NK-92 (cell line): ENCODE measurements at regions not wholly inside any gene's neighbourhood (a gene's known extent, or its start where the extent isn't known, plus 50 kb on each side); places are given as distances from the start of the nearest gene placed in this dataset.
A peak's percentile ranks its signal among the peaks of the same experiment; 100 is the strongest.
"Not testable (repeated sequence)": the region's sequence is repeated elsewhere in the genome, so short reads cannot be mapped to it uniquely, and the experiment has no call there.

ENCODE experiments used
- DNase-seq: peaks from one replicate; lab custom pipeline; 2025; ENCODE audit not compliant: unreplicated experiment; lab: John Stamatoyannopoulos, UW

DNA sequence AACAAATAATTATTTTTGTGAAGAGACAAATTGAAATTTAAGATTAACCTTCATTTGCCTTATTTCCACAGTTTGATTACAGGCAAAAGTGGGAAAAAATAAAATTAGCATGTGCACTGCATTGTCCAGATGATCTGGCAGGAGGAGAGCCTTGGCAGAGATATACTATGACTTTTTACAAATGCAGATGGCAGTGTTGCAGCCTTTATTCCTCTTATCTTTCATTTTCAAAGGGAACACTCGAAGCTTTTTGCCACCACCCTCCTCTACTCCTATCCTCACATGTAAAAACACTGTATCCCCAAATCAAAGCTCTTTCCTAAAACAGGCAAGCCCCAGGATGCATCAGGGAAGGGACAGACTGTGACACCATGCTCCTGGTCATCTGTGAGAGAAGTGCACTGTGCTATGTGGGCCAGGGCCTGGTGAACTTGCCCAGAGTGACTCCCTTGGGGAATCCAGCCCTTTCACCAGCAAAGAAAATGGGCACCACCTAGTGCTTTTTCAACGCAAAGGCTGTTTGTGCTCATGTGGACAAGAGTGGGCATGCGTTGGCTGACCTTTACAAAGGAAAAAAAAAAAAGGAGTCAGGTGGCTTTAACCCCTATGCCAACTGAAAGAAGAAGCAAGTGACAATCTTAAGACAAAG, 74.7 kb upstream of the ETAA1 start:
- DNase-seq = no peak

DNA sequence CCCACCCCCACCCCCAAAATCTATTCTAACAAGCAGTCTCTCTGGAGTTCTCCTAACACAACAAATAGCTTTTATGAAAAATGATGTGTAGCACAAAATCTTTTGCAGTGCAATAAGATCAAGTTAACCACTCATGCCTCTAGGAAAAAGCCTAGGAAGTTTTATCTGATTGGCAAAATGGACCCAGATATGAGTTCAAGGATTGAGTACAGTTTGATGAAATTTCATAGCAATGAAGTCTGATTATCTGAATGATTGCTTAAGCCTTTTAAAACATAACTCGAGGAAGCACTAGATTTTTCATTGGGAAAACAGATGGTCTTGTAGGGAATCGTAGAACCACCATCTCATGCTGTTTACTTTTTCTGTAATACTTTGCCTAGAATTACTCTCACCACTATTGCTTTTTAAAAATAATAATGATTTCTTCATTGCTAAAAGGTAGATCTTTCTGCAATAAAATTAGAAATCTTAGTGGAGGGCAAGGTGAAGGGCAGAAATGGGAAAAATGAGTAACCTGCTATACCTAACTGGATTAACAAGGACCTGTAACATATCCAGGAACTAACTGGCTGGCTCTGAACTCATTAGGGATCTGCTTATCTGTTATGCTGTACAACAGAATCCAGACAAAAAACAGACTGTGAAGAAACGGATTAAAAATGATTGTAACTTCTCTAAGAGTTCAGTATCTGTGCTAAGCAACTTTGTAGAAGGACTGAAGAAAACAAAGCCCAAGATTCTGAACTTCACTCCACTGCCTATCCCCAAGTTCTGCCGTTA, 73.7 kb upstream of the ETAA1 start:
- DNase-seq = no peak

DNA sequence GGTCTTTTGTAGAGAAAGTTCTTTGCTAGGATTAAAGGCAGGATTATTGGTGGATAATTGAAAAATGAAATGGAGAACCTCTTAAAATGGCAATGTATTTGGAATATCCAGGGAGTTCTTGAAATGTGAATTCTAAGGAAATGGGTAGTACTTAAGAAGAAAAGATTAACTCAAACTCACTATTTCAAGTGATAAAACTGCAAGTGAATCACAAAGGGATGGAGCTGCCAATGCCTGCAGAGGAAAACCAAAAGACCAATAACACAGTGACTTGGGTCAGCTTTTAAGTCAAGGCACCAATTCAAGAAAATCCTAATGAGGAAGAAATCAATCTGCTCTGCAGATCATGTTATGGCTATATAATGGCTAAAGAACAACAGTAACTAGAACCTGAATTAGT, 67.6 kb upstream of the ETAA1 start:
- DNase-seq = no peak

DNA sequence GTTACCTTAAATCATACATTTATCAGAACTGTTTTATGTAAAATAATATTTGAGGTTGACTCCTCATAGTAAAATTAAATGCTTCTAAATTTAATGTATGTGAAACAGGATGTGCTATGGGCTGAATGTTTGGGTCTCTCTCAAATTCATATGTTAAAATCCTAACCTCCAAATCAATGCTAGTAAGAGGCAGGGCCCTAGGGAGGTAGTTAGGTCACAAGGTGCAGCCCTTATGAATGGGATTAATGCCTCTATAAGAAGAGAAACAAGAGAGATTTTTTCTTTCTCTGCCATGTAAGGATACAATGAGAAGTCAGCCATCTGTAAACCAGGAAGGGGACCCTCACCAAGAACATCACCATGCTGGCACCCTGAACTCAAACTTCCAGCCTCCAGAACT, 67.2 kb upstream of the ETAA1 start:
- DNase-seq = no peak

DNA sequence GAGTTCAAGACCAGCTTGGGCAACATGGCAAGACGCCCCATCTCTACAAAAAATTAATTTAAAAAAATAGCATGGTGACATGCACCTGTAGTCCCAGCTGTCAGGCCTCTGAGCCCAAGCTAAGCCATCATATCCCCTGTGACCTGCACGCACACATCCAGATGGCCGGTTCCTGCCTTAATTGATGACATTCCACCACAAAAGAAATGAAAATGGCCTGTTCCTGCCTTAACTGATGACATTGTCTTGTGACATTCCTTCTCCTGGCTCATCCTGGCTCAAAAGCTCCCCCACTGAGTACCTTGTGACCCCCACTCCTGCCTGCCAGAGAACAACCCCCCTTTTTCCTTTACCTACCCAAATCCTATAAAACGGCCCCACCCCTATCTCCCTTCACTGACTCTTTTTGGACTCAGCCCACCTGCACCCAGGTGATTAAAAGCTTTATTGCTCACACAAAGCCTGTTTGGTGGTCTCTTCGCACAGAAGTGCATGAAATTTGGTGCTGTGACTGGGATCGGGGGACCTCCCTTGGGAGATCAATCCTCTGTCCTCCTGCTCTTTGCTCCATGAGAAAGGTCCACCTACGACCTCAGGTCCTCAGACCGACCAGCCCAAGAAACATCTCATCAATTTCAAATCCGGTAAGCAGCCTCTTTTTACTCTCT, 65.6 kb upstream of the ETAA1 start:
- not testable (repeated sequence) for DNase-seq

DNA sequence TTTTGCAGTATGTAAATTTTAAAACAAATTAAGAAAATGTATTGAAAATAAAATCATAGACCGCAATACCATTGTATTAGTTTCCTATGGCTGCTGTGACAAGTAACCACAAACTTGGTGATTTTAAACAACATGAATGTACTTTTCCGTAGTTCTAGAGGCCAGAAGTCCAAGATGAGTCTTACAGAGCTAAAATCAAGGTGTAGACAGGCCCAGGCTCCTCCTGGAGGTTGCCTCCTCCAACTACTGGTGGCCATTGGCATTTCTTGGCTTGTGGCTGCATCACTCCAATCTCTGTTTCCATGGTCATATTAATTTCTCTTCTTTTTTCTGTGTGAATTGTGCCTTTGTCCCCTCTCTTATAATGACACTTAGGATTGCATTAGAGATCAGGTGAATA, 59.2 kb upstream of the ETAA1 start:
- DNase-seq = no peak

DNA sequence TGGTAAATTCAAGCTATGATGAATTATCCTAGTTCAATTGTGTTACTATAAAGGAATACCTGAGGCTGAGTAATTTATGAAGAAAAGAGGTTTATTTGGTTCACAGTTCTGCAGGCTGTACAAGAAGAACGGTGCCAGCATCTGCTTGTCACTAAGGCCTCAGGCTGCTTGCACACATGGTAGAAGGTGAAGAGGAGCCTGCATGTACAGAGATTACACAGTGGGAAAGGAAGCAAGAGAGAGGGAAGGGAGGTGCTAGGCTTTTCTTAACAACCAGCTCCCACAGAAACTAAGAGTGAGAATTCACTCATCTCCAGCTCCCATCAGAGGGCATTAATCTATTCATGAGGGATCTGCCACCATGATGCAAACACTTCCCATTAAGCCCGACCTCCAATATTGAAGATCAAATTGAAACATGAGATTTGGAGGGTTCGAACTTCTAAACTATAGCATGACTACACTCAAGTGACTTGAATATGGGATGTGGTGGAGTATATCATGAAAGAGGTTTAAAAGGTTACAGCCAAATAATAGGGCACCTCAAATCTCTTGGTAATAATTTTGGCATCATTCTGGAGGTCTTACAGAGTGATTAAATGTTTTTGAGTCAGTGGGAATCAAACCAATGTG, 58.4 kb upstream of the ETAA1 start:
- no peak for DNase-seq

DNA sequence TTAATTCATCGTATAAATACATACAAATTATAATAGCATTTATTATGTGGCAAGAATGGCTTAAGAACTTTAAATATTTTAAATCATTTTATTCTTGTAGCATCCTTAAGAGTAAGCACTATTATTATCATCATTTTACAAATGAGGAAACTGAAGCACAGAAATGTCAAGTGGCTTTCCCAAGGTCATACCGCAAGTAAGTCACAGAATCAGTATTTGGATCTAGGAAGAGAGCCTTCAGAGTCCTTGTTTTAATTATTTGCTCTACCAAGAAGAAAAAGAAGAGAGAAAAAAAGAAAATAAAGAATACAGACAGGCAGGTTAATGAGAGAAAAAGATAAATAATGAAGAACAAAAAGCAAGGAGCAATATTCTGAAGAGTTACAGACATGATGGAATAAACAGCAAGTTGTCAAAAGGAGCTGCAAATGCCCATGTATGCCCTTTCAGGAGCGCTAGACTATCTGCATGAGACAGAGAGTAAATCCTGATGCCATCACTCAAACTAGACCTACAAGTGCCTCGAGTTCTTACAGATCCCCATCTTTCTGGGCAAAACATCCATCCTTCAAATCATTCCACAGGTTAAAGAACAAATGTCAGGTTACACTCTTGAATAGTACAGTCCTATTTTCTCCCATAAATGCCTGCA, 57.8 kb upstream of the ETAA1 start:
- no peak for DNase-seq

DNA sequence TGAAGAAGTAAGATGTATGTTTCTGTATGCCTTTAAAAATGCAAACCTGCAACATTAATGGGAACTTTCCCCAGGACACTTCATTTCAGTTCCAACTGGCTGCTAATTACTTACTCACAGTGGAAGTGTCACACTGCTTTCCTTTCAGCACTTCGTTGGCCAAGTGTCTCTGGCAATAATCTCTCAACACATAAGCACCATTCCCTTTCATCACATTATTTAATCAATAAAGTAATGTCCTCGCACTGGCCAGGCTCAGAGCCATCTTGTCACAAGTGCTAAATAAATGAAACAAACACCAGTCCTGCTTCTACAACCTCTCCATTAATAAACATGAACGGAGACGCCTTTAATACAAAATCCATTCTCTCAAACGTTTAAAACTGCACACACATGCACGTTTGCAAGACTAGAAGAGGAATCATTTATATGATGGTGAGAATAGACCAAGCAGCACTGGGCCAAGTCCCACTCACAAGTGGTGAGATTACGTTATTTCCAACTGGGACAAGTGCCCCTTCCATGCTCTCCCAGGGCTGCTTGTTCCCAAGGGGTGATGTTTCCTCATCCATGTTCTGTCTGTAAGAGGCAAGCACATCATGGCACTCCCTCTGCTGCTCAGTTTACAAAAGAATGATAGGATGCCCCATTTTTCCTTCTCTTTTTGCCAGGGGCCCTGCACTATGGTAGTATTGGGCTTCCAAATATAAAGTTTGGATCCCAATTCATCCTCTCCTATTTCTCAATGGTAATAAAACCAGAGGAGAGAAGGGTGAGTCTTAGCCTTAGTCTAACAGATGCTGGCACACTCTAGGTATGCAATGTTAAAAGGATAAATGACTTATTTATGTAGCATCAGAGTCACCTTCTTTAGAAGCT, 56.8 kb upstream of the ETAA1 start:
- no peak for DNase-seq

DNA sequence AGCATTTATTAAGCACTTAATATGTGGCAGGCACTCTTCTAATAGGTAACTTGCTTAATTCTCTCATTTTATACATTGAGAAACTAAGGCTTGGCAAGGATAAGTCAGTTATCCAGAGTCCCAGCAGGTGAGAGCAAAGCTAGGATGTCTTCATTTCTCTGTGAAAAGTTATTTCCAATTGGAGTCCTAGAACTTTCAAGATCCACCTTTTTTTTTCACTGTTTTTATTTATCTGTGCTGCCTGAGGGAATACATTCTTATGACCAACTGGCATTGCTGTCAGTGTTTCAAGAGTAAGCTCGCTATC, 56.2 kb upstream of the ETAA1 start:
- no peak for DNase-seq

DNA sequence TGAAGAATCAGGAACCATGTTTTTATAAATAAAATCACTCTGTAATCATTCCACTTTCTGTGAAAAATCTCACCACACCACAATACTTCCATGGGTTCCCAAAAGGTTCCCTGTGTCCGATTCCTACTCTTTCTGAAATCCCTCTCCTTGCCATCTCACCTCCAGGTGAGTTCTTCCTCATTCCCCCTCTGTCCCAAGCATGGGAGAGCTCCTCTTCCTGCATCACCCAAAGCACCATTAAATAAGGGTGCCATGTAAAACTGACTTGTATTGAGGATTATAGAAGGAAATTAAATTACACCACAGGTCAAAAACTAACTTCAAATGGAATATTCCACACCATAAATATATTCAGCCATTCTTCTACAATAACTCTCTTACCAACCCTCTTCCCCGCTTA, 55.8 kb upstream of the ETAA1 start:
- no peak for DNase-seq

DNA sequence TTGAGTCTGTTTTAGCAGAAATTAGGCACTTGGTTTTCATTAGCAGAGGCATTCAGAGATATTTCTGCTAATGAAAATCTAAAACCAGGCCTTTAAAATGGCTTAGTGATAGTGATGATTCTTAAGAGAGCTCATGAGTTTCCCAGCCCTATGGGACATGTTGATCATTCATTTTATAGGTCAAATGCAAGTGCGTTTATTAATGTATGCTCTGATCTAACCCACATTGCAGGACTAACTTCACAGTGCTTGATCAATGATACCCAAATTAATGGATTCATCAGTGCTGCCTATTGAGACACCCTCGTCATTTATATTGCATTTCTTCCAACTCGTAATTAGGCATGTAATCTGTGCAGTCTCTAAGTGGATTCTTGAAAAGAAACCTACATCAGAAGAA, 54.7 kb upstream of the ETAA1 start:
- no peak for DNase-seq

DNA sequence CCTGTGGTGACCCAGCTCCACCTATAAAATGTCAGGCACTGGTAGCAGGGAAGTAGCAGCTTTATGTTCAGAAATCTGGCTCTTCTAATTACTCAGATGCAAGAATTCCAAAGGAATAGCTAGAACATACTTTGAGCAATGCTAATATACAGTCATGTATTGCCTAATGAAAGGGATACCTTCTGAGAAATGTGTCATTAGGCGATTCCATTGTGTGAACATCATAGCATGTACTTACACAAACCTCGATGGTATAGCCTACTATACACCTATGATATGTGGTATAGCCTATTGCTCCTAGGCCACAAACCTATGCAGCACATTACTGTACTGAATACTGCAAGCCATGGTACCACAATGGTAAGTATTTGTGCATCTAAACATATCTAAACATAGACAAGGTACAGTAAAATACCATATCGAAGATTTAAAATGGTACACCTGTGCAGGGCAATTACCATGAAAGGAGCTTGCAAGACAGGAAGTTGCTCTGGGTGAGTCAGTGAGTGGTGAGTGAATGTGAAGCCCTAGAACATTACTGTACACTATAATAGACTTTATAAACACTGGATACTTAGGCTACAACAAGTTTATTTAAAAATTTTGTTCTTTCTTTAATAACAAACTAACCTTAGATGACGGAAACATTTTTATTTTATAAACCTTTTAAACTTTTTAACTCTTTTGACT, 50.3 kb upstream of the ETAA1 start:
- peak; percentile 1 for DNase-seq
